Muscle of leg (tissue), 3 donors: ENCODE measurements at regions not wholly inside any gene's neighbourhood (a gene's known extent, or its start where the extent isn't known, plus 50 kb on each side); places are given as distances from the start of the nearest gene placed in this dataset.

Experiments used
- DNase-seq: peaks from one replicate; pipeline ENCODE4 v3.0.0; 2013
- H3K27ac ChIP-seq: one replicate; pipeline ENCODE4 v1.5.1; 2013; ENCODE audit warnings: mild to moderate bottlenecking, low read length, control low read depth
- H3K27me3 ChIP-seq: one replicate; pipeline ENCODE4 v1.6.1; 2013; ENCODE audit warnings: low read length; ENCODE audit not compliant: control insufficient read depth, insufficient read depth
- H3K36me3 ChIP-seq: one replicate; pipeline ENCODE4 v1.6.1; 2013; ENCODE audit warnings: low read length; ENCODE audit not compliant: control insufficient read depth, insufficient read depth
- H3K4me1 ChIP-seq: one replicate; pipeline ENCODE4 v1.6.1; 2013; ENCODE audit warnings: low read length; ENCODE audit not compliant: control insufficient read depth, insufficient read depth
- H3K4me3 ChIP-seq: one replicate; pipeline ENCODE4 v1.5.1; 2013; ENCODE audit warnings: low read length, control low read depth
- H3K9me3 ChIP-seq: replicated peaks from 2 replicates; pipeline ENCODE4 v1.6.1; 2013; ENCODE audit warnings: low read depth, low read length; ENCODE audit not compliant: control insufficient read depth
- WGBS: methylation state at CpG from one replicate; pipeline ENCODE4 v1.1.5; 2013; ENCODE audit warnings: missing lambda C conversion rate; ENCODE audit not compliant: insufficient coverage; 5-methylcytosine and 5-hydroxymethylcytosine counted together

DNA sequence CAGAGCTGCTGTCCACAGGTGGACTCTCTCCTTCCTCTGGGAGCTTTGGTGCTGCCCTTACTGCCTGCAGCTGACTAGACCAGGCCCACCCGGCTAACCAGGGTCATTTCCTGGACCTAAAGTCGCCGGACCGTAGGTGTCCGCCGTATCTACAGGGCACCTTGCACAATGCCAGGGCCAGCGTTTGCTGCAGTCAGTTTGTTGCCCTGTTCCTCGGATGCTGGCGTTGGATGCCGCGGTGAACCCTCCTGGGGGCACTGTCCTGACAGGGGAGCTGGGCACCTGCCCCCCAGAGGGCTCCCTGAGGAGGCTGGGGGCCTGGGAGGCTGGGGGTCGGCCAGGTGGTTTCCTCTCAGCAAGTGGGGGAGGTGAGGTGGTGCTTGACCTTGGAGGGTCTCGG lies 96.6 kb downstream of the UNCX start:
- no peak for DNase-seq
- no peak overlapping the region for H3K27ac ChIP-seq
- H3K27me3 ChIP-seq: peaks cover 39% of the 10 kb centered on the region
- H3K4me3 ChIP-seq: no peak overlapping the region
- peaks cover 17% of the 10 kb centered on the region for H3K4me1 ChIP-seq
- no peaks in the 10 kb centered on the region for H3K9me3 ChIP-seq
- 82% methylated on average over 13 of the region's 13 CpGs for WGBS
- H3K36me3 ChIP-seq: no peaks in the 10 kb centered on the region

DNA sequence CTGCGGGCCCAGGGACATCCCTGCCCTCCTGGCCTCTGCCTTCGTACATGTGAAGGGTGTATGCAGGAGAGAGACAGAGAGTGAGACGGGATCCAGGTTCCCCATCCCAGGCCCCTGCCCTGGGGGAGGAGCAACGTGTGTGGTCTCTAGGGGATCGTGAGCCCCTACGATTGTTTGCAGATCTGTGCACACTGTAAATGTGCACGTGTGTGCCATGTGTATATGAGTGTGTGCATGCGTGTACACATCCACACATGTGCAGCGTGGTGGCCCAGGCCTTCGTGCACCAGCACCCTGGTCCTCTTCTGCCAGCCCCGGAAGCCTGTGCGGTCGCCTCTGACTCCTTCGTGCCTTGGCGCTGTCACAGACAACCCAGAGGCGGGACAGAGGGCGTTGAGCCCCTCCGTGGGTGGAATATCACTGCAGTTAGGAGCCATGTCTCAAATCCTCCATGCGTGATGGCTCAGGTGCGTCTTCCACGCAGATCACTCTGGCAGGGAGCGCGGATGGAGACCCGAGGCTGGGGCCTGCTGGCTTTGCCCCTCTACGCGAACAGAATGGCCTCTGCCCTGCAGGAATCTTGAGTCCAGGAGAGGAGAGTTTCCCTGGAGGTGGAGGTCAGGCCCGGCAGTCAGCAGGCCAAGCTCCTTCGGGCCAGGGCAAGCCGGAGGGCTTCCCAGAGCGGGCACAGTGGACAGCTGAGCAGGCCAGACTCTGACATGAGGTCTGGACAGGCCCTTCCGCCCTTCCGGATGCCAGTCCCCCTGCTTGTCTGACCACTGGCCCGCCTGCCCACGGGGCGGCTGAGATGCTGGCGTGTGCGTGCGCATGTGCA lies 97.5 kb downstream of the UNCX start:
- WGBS: 72% methylated on average over 37 of the region's 38 CpGs
- Histone ChIP-seq H3K4me1 (peaks cover 17% of the 10 kb centered on the region), H3K27ac (no peak overlapping the region), H3K9me3 (no peaks in the 10 kb centered on the region), H3K36me3 (no peaks in the 10 kb centered on the region), H3K27me3 (peaks cover 35% of the 10 kb centered on the region), H3K4me3 (no peak overlapping the region)
- no peak for DNase-seq

DNA sequence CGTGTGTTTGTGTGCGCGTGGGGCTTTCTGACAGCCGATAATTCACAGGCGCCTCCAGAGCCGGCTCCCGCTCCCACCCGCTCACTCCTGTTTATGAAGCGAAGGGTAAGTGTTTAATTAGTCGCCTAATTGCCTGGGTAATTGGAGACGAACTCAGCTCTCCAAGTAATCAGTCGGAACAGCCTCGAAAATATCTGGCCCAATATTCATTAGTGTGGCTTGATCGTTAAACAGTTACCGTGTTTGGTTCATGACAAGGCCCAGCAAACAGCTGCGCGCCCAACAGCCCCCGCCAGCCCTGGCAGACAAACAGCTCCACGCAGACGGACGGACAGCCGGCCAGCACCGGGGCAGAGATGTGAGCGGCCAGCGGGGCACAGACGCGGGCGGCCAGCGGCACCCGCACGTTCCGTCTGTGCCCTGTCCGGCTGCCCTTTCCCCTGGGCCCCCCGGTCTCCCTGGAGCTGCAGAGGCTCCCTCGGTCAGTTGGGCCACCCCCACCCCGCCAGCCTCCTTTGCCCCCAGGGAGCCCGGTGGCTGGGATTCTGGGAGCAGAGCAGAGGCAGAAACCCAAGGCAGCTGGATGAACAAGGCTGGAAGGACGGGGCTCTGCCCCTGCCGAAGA lies 98.2 kb downstream of the UNCX start:
- DNase-seq: no peak
- no peaks in the 10 kb centered on the region for H3K36me3 ChIP-seq
- WGBS: 60% methylated on average over 38 of the region's 39 CpGs
- H3K27me3 ChIP-seq: peaks cover 32% of the 10 kb centered on the region
- H3K9me3 ChIP-seq: no peaks in the 10 kb centered on the region
- peaks cover 17% of the 10 kb centered on the region for H3K4me1 ChIP-seq
- H3K4me3 ChIP-seq: no peak overlapping the region
- H3K27ac ChIP-seq: no peak overlapping the region

- Histone ChIP-seq H3K27me3 (peaks cover 32% of the 10 kb centered on the region), H3K4me3 (no peak overlapping the region), H3K36me3 (no peaks in the 10 kb centered on the region), H3K9me3 (peaks cover 2% of the 10 kb centered on the region), H3K27ac (no peak overlapping the region), H3K4me1 (peaks cover 17% of the 10 kb centered on the region)
- 48% methylated on average over 18 of the region's 21 CpGs for WGBS
- DNase-seq: no peak
Measured at GRCh38 chr7:1331561-1332467, 99.1 kb downstream of the UNCX start.

DNA sequence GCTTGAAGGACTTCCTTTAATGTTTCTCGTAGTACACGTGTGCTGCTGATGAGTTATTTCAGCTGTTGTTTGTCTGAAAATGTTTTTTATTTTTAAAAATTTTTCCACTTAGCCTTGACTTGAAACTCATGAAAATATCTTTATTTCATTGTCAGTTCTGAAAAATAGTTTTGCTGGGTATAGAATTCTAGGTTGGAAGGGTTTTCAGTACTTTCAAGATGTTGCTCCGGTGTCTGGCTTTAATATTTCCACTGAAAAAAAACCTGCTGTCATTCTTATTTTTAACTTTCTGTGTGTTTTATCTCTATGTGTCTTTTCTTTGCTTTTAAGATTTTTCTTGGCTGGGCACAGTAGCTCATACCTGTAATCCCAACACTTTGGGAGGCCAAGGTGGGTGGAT lies 103.8 kb downstream of the UNCX start:
- peaks cover 4% of the 10 kb centered on the region for H3K9me3 ChIP-seq
- H3K4me3 ChIP-seq: no peak overlapping the region
- WGBS: no CpG with 5 or more reads among the region's 3 CpGs
- H3K27ac ChIP-seq: no peak overlapping the region
- peaks cover 36% of the 10 kb centered on the region for H3K27me3 ChIP-seq
- DNase-seq: no peak
- H3K36me3 ChIP-seq: no peaks in the 10 kb centered on the region
- peaks cover 3% of the 10 kb centered on the region for H3K4me1 ChIP-seq

- H3K9me3 ChIP-seq: peaks cover 4% of the 10 kb centered on the region
- no peaks in the 10 kb centered on the region for H3K4me1 ChIP-seq
- no peak overlapping the region for H3K4me3 ChIP-seq
- H3K36me3 ChIP-seq: no peaks in the 10 kb centered on the region
- WGBS: no CpG with 5 or more reads among the region's 2 CpGs
- H3K27ac ChIP-seq: no peak overlapping the region
- no peak for DNase-seq
- H3K27me3 ChIP-seq: peaks cover 21% of the 10 kb centered on the region
Measured at GRCh38 chr7:1339611-1340010, 106.9 kb downstream of the UNCX start.

GRCh38 chr7:1340031-1340430 lies 107.4 kb downstream of the UNCX start:
- Histone ChIP-seq H3K4me1 (no peaks in the 10 kb centered on the region), H3K27ac (no peak overlapping the region), H3K4me3 (no peak overlapping the region), H3K9me3 (peaks cover 4% of the 10 kb centered on the region), H3K36me3 (no peaks in the 10 kb centered on the region), H3K27me3 (peaks cover 21% of the 10 kb centered on the region)
- 70% methylated on average over 2 of the region's 3 CpGs for WGBS
- no peak for DNase-seq

GRCh38 chr7:1340461-1341360 lies 108.0 kb downstream of the UNCX start:
- Histone ChIP-seq H3K9me3 (peaks cover 4% of the 10 kb centered on the region), H3K4me1 (no peaks in the 10 kb centered on the region), H3K27ac (no peak overlapping the region), H3K4me3 (no peak overlapping the region), H3K36me3 (no peaks in the 10 kb centered on the region), H3K27me3 (peaks cover 21% of the 10 kb centered on the region)
- WGBS: 46% methylated on average over 28 of the region's 29 CpGs
- DNase-seq: no peak

GRCh38 chr7:1341361-1342089 lies 108.9 kb downstream of the UNCX start:
- H3K4me3 ChIP-seq: no peak overlapping the region
- no peaks in the 10 kb centered on the region for H3K4me1 ChIP-seq
- WGBS: 85% methylated on average over 11 of the region's 20 CpGs
- DNase-seq: no peak
- no peak overlapping the region for H3K27ac ChIP-seq
- peaks cover 21% of the 10 kb centered on the region for H3K27me3 ChIP-seq
- H3K9me3 ChIP-seq: peaks cover 2% of the 10 kb centered on the region
- no peaks in the 10 kb centered on the region for H3K36me3 ChIP-seq
